ENCODE measurements at regions not wholly inside any gene's neighbourhood (a gene's known extent, or its start where the extent isn't known, plus 50 kb on each side); places are given as distances from the start of the nearest gene placed in this dataset.

GRCh38 chr6:167580619-167580911 lies 246.1 kb upstream of the AFDN start:
- TF ChIP-seq EZH2phosphoT487 (IDR thresholded peaks at IDR 0.05; ENCODE audit: borderline replicate concordance, low read depth, low read length) (no peak), CTCF (conservative IDR thresholded peaks at IDR 0.05; ENCODE audit: low read length) (no peak)
